GM10248 (cell line): ENCODE measurements at regions not wholly inside any gene's neighbourhood (a gene's known extent, or its start where the extent isn't known, plus 50 kb on each side); places are given as distances from the start of the nearest gene placed in this dataset.

Experiments used
- CTCF ChIA-PET: fragments of 300-600 bp; sonication (Branson Sonifier 250); formaldehyde crosslinking; extraction: SDS; loops from one replicate; lab custom pipeline; 2021; ENCODE audit warnings: antibody characterized with exemption; lab: Yijun Ruan, JAX
- POLR2A ChIA-PET: fragments of 350-650 bp; sonication (Branson Sonifier 250); formaldehyde crosslinking; extraction: SDS; loops from one replicate; lab custom pipeline; 2020; ENCODE audit warnings: antibody characterized with exemption; lab: Yijun Ruan, JAX
- DNase-seq: peaks from one replicate; pipeline ENCODE4 v3.0.0; 2012; ENCODE audit errors: extremely low spot score
- CTCF ChIP-seq: IDR thresholded peaks from 2 replicates; pipeline ENCODE4 v1.5.1; 2012; ENCODE audit warnings: mild to moderate bottlenecking, low read depth; ENCODE audit errors: extremely low read depth, missing control alignments, control extremely low read depth

- no peak for DNase-seq
- no peak for TF ChIP-seq CTCF
- CTCF ChIA-PET = interaction anchor here (1.1 kb wide), 1 partner anchor 17 kb away, joined by 3 read pairs; no protein-coding TSS in a partner anchor
- POLR2A ChIA-PET = no interaction called here
These were observed 156.6 kb upstream of the LHCGR start for GRCh38 chr2:48912110-48912509.

GRCh38 chr2:48910961-48911360, 155.4 kb upstream of the LHCGR start:
- no peak for DNase-seq
- POLR2A ChIA-PET = no interaction called here
- CTCF ChIA-PET = interaction anchor here (1.1 to 1.2 kb wide), 2 partner anchors 10 to 18 kb away, joined by 3 read pairs; no protein-coding TSS in a partner anchor
- no peak for TF ChIP-seq CTCF

GRCh38 chr2:48906633-48907032, 151.1 kb upstream of the LHCGR start:
- TF ChIP-seq CTCF = no peak

GRCh38 chr2:48905696-48906095, 150.2 kb upstream of the LHCGR start:
- no peak for DNase-seq
- ChIA-PET POLR2A (no interaction called here), CTCF (interaction anchor here (1.8 kb wide), 1 partner anchor 10 kb away, joined by 5 read pairs; no protein-coding TSS in a partner anchor)
- TF ChIP-seq CTCF = no peak

More at GRCh38 chr2:48906633-48907032, 151.1 kb upstream of the LHCGR start:
- ChIA-PET CTCF (interaction anchor here (1.4 to 1.8 kb wide), 2 partner anchors 9 to 11 kb away, joined by 3 to 5 read pairs; no protein-coding TSS in a partner anchor), POLR2A (interaction anchor here (0.7 kb wide), 1 partner anchor 1425 kb away, joined by 3 read pairs; no protein-coding TSS in a partner anchor)
- DNase-seq = no peak

GRCh38 chr2:48902521-48902920, 147.0 kb upstream of the LHCGR start:
- no peak for TF ChIP-seq CTCF
- CTCF ChIA-PET = no interaction called here
- DNase-seq = no peak
- POLR2A ChIA-PET = no interaction called here

- no peak for TF ChIP-seq CTCF
- ChIA-PET POLR2A (no interaction called here), CTCF (no interaction called here)
- no peak for DNase-seq
These were observed 145.9 kb upstream of the LHCGR start for GRCh38 chr2:48901416-48901815.
